Lung (tissue), 11 donors: ENCODE measurements at regions not wholly inside any gene's neighbourhood (a gene's known extent, or its start where the extent isn't known, plus 50 kb on each side); places are given as distances from the start of the nearest gene placed in this dataset.

Experiments
- ATAC-seq: fragments of 200-7000 bp; cut with Tn5 transposase; one replicate; pipeline ENCODE4 v1.9.1; 2020; ENCODE audit warnings: moderate number of reproducible peaks; ENCODE audit not compliant: insufficient read depth, low FRiP score
- DNase-seq, 3 donors: peaks; one replicate each; pipeline ENCODE4 v3.0.0-alpha.2; 2013 to 2017
- H3K27ac ChIP-seq, 2 donors: one replicate each; pipeline ENCODE4 v1.5.1; 2013; ENCODE audit warnings: mild to moderate bottlenecking in 2 of 2, moderate library complexity in 2 of 2, control low read depth in 1 of 2, inconsistent platforms in 1 of 2, low read depth in 1 of 2, low read length in 1 of 2
- H3K27me3 ChIP-seq, 3 donors: one replicate each; pipeline ENCODE4 v1.5.1; 2013; ENCODE audit warnings: low read length in 2 of 3; ENCODE audit not compliant: control insufficient read depth in 3 of 3, insufficient read depth in 3 of 3
- H3K36me3 ChIP-seq, 4 donors: one replicate each; pipeline ENCODE4 v1.5.1; 2013; ENCODE audit warnings: low read length in 4 of 4, mild to moderate bottlenecking in 1 of 4, moderate library complexity in 1 of 4; ENCODE audit not compliant: control insufficient read depth in 4 of 4, insufficient read depth in 4 of 4
- H3K4me1 ChIP-seq, 5 donors: one replicate each; pipeline ENCODE4 v1.5.1; 2013; ENCODE audit warnings: low read length in 5 of 5, mild to moderate bottlenecking in 2 of 5, moderate library complexity in 1 of 5; ENCODE audit not compliant: control insufficient read depth in 5 of 5, insufficient read depth in 5 of 5
- H3K4me3 ChIP-seq: one replicate; pipeline ENCODE4 v1.5.1; 2013; ENCODE audit warnings: mild to moderate bottlenecking, control low read depth, moderate library complexity
- H3K9ac ChIP-seq, 2 donors: one replicate each; pipeline ENCODE4 v1.5.1; 2013; ENCODE audit warnings: low read length in 2 of 2, control low read depth in 1 of 2; ENCODE audit not compliant: insufficient read depth in 1 of 2
- H3K9me3 ChIP-seq, 4 donors: one replicate each; pipeline ENCODE4 v1.5.1; 2013; ENCODE audit warnings: low read length in 3 of 4, mild to moderate bottlenecking in 1 of 4, moderate library complexity in 1 of 4; ENCODE audit not compliant: control insufficient read depth in 4 of 4, insufficient read depth in 3 of 4
- CTCF ChIP-seq: IDR thresholded peaks from 2 replicates; pipeline ENCODE4 v1.5.1; 2012; ENCODE audit warnings: mild to moderate bottlenecking; ENCODE audit errors: control extremely low read depth, extremely low read depth
- WGBS, 2 donors: extraction: QIAGEN DNeasy Blood & Tissue Kit; methylation state at CpG; one replicate each; pipeline ENCODE4 v1.1.7; 2013; 5-methylcytosine and 5-hydroxymethylcytosine counted together
- donor health status: control.
- donor health status: control.
- donor health status: Bipolar disorder and iron deficiency.
- donor health status: healthy.
- donor health status: DM: yes; HTN: yes; CAD: no.

GRCh38 chr7:68038621-68039314 is 1042.1 kb downstream of the TYW1 start:
- Histone ChIP-seq H3K27ac (no peak overlapping the region), H3K27me3 (peaks cover 0 to 2% (median 2%) of the 10 kb centered on the region in 3 donors), H3K9ac (no peak overlapping the region), H3K9me3 (no peaks in the 10 kb centered on the region), H3K4me3 (no peak overlapping the region), H3K36me3 (no peaks in the 10 kb centered on the region), H3K4me1 (no peaks in the 10 kb centered on the region)
- ATAC-seq (no peak), DNase-seq (no peak)
- 60 to 79% methylated on average over 4 of the region's 4 CpGs for WGBS, 2 donors
- no peak for TF ChIP-seq CTCF

- H3K9me3 ChIP-seq = no peaks in the 10 kb centered on the region
- H3K27ac ChIP-seq = no peak overlapping the region
- DNase-seq (no peak), ATAC-seq (no peak)
- H3K4me1 ChIP-seq = no peaks in the 10 kb centered on the region
- 68 to 72% methylated on average over 6 of the region's 6 CpGs for WGBS, 2 donors
- no peak for TF ChIP-seq CTCF
- H3K4me3 ChIP-seq = no peak overlapping the region
- H3K36me3 ChIP-seq = no peaks in the 10 kb centered on the region
- H3K27me3 ChIP-seq = peaks cover 0 to 2% (median 2%) of the 10 kb centered on the region in 3 donors
- no peak overlapping the region for H3K9ac ChIP-seq
Observed at GRCh38 chr7:68041554-68041953, 1044.9 kb downstream of the TYW1 start.

GRCh38 chr7:68043546-68043945 is 1046.9 kb downstream of the TYW1 start:
- no peaks in the 10 kb centered on the region for H3K27me3 ChIP-seq
- 86 to 92% methylated on average over 4 of the region's 4 CpGs for WGBS, 2 donors
- DNase-seq (no peak), ATAC-seq (no peak)
- H3K27ac ChIP-seq = no peak overlapping the region
- H3K9ac ChIP-seq = no peak overlapping the region
- no peaks in the 10 kb centered on the region for H3K4me1 ChIP-seq
- no peaks in the 10 kb centered on the region for H3K9me3 ChIP-seq
- TF ChIP-seq CTCF = no peak
- H3K4me3 ChIP-seq = no peak overlapping the region
- H3K36me3 ChIP-seq = no peaks in the 10 kb centered on the region

GRCh38 chr7:68050627-68051026 is 1054.0 kb downstream of the TYW1 start:
- H3K27ac ChIP-seq = no peak overlapping the region
- TF ChIP-seq CTCF = no peak
- no peaks in the 10 kb centered on the region for H3K4me1 ChIP-seq
- H3K27me3 ChIP-seq = no peaks in the 10 kb centered on the region
- no peaks in the 10 kb centered on the region for H3K9me3 ChIP-seq
- no peak overlapping the region for H3K9ac ChIP-seq
- DNase-seq (no peak), ATAC-seq (no peak)
- 82 to 86% methylated on average over 9 of the region's 9 CpGs for WGBS, 2 donors
- H3K36me3 ChIP-seq = no peaks in the 10 kb centered on the region
- no peak overlapping the region for H3K4me3 ChIP-seq
